ENCODE measurements at regions not wholly inside any gene's neighbourhood (a gene's known extent, or its start where the extent isn't known, plus 50 kb on each side); places are given as distances from the start of the nearest gene placed in this dataset.

GRCh38 chr2:33877348-33878016 is 278.4 kb upstream of the FAM98A start:
- no peak overlapping the region for H3K4me3 ChIP-seq (ENCODE audit: low read length)
- H3K9me3 ChIP-seq (ENCODE audit: control insufficient read depth in 1 of 2, insufficient read depth in 1 of 2, low read length in 2 of 2), result peaks cover 0 to 4% of the 10 kb centered on the region in 2 experiments
- Mint-ChIP-seq H3K27me3 (no peaks in the 10 kb centered on the region), H3K9me3 (peaks cover 2% of the 10 kb centered on the region), H3K27ac (no peak overlapping the region), H3K36me3 (ENCODE audit: low read depth) (no peaks in the 10 kb centered on the region), H3K4me1 (ENCODE audit: low read depth) (no peaks in the 10 kb centered on the region), H3K4me3 (no peak overlapping the region)
- no peak overlapping the region for H3K27ac ChIP-seq (ENCODE audit: low read depth in 1 of 2, low read length in 2 of 2)
- intact Hi-C loops (cut with DNase I, micrococcal nuclease), result no loop called here
- no peak for DNase-seq
- no peak for ATAC-seq (ENCODE audit: poor library complexity)
- POLR2A ChIA-PET, result no interaction called here
- TF ChIP-seq CTCF (IDR thresholded peaks at IDR 0.05), result no peak
- CTCF ChIA-PET, result no interaction called here
- no peaks in the 10 kb centered on the region for H3K36me3 ChIP-seq (ENCODE audit: insufficient read depth, low read length)
- H3K4me1 ChIP-seq (ENCODE audit: insufficient read depth, low read length), result no peaks in the 10 kb centered on the region
- H3K27me3 ChIP-seq (ENCODE audit: control insufficient read depth in 1 of 2, insufficient read depth in 2 of 2, low read length in 2 of 2), result no peaks in the 10 kb centered on the region

- no peaks in the 10 kb centered on the region for H3K27me3 ChIP-seq (ENCODE audit: control insufficient read depth in 1 of 2, insufficient read depth in 2 of 2, low read length in 2 of 2)
- no peak overlapping the region for H3K4me3 ChIP-seq (ENCODE audit: low read length)
- Mint-ChIP-seq H3K27me3 (no peaks in the 10 kb centered on the region), H3K4me3 (no peak overlapping the region), H3K9me3 (peaks cover 12% of the 10 kb centered on the region), H3K4me1 (ENCODE audit: low read depth) (no peaks in the 10 kb centered on the region), H3K36me3 (ENCODE audit: low read depth) (no peaks in the 10 kb centered on the region), H3K27ac (no peak overlapping the region)
- ChIA-PET POLR2A (no interaction called here), CTCF (no interaction called here)
- intact Hi-C loops (cut with DNase I, micrococcal nuclease), result no loop called here
- no peaks in the 10 kb centered on the region for H3K4me1 ChIP-seq (ENCODE audit: insufficient read depth, low read length)
- TF ChIP-seq CTCF (IDR thresholded peaks at IDR 0.05), result no peak
- peaks cover 6 to 8% of the 10 kb centered on the region in 2 experiments for H3K9me3 ChIP-seq (ENCODE audit: control insufficient read depth in 1 of 2, insufficient read depth in 1 of 2, low read length in 2 of 2)
- no peak for ATAC-seq (ENCODE audit: poor library complexity)
- DNase-seq, result no peak
- no peak overlapping the region for H3K27ac ChIP-seq (ENCODE audit: low read depth in 1 of 2, low read length in 2 of 2)
- H3K36me3 ChIP-seq (ENCODE audit: insufficient read depth, low read length), result no peaks in the 10 kb centered on the region
These were observed 274.0 kb upstream of the FAM98A start for GRCh38 chr2:33873076-33873605.

- no peak for ATAC-seq (ENCODE audit: poor library complexity)
- TF ChIP-seq CTCF (IDR thresholded peaks at IDR 0.05), result no peak
- Histone ChIP-seq H3K9me3 (ENCODE audit: control insufficient read depth in 1 of 2, insufficient read depth in 1 of 2, low read length in 2 of 2) (no peaks in the 10 kb centered on the region), H3K4me3 (ENCODE audit: low read length) (no peak overlapping the region), H3K36me3 (ENCODE audit: insufficient read depth, low read length) (no peaks in the 10 kb centered on the region), H3K27ac (ENCODE audit: low read depth in 1 of 2, low read length in 2 of 2) (no peak overlapping the region), H3K4me1 (ENCODE audit: insufficient read depth, low read length) (no peaks in the 10 kb centered on the region), H3K27me3 (ENCODE audit: control insufficient read depth in 1 of 2, insufficient read depth in 2 of 2, low read length in 2 of 2) (peaks cover 0 to 2% of the 10 kb centered on the region in 2 experiments)
- POLR2A ChIA-PET, result no interaction called here
- peak in 1 of 14 experiments; percentile 5 for DNase-seq
- no peaks in the 10 kb centered on the region for H3K27me3 Mint-ChIP-seq
- CTCF ChIA-PET, result no interaction called here
- no peaks in the 10 kb centered on the region for H3K36me3 Mint-ChIP-seq (ENCODE audit: low read depth)
- intact Hi-C loops (cut with DNase I, micrococcal nuclease), result no loop called here
- H3K4me3 Mint-ChIP-seq, result no peak overlapping the region
- peaks cover 6% of the 10 kb centered on the region for H3K9me3 Mint-ChIP-seq
- H3K4me1 Mint-ChIP-seq (ENCODE audit: low read depth), result peaks cover 12% of the 10 kb centered on the region
- H3K27ac Mint-ChIP-seq, result no peak overlapping the region
These were observed 260.8 kb upstream of the FAM98A start for GRCh38 chr2:33859811-33860461.

Data from CD4-positive, alpha-beta T cell (primary cell).